HEK293T (cell line): ENCODE measurements at regions not wholly inside any gene's neighbourhood (a gene's known extent, or its start where the extent isn't known, plus 50 kb on each side); places are given as distances from the start of the nearest gene placed in this dataset.

Experiments
- CTCF ChIA-PET: fragments of 350-600 bp; formaldehyde crosslinking; extraction: SDS; loops from one replicate; lab custom pipeline; 2021; ENCODE audit warnings: antibody characterized with exemption, inconsistent platforms; lab: Yijun Ruan, JAX
- POLR2A ChIA-PET: fragments of 350-600 bp; formaldehyde crosslinking; extraction: SDS; loops from one replicate; lab custom pipeline; 2020; ENCODE audit warnings: antibody characterized with exemption, inconsistent platforms; lab: Yijun Ruan, JAX
- DNase-seq: peaks from one replicate; pipeline ENCODE4 v3.0.0; 2012; ENCODE audit warnings: mixed read lengths; ENCODE audit errors: extremely low spot score
- ARNT ChIP-seq: fragments of 450-650 bp; IDR thresholded peaks from 2 replicates; pipeline ENCODE4 v1.6.1; 2017; ENCODE audit warnings: mild to moderate bottlenecking
- BHLHE40 ChIP-seq: fragments of 450-650 bp; IDR thresholded peaks from 2 replicates; pipeline ENCODE4 v1.6.1; 2016; ENCODE audit warnings: mild to moderate bottlenecking, moderate library complexity, borderline replicate concordance
- CTBP1 ChIP-seq: fragments of 450-650 bp; IDR thresholded peaks from 2 replicates; pipeline ENCODE4 v1.6.1; 2016; ENCODE audit warnings: borderline replicate concordance
- ELF4 ChIP-seq: fragments of 450-650 bp; IDR thresholded peaks from 2 replicates; pipeline ENCODE4 v1.6.1; 2017; ENCODE audit warnings: antibody characterized with exemption
- FOXA1 ChIP-seq: fragments of 450-650 bp; IDR thresholded peaks from 2 replicates; pipeline ENCODE4 v1.6.1; 2016; ENCODE audit warnings: mild to moderate bottlenecking
- FOXK2 ChIP-seq: fragments of 450-650 bp; IDR thresholded peaks from 2 replicates; pipeline ENCODE4 v1.6.1; 2016; ENCODE audit warnings: mild to moderate bottlenecking
- FOXM1 ChIP-seq: fragments of 450-650 bp; IDR thresholded peaks from 2 replicates; pipeline ENCODE4 v1.6.1; 2017; ENCODE audit warnings: mild to moderate bottlenecking, borderline replicate concordance
- HDGF ChIP-seq: fragments of 450-650 bp; IDR thresholded peaks from 2 replicates; pipeline ENCODE4 v1.6.1; 2017; ENCODE audit warnings: antibody characterized with exemption, borderline replicate concordance
- L3MBTL2 ChIP-seq: fragments of 450-650 bp; conservative IDR thresholded peaks from 2 replicates; pipeline ENCODE4 v1.6.1; 2016; ENCODE audit warnings: mild to moderate bottlenecking
- LEF1 ChIP-seq: fragments of 450-650 bp; IDR thresholded peaks from 2 replicates; pipeline ENCODE4 v1.6.1; 2017; ENCODE audit warnings: mild to moderate bottlenecking, borderline replicate concordance
- NFRKB ChIP-seq: fragments of 450-650 bp; IDR thresholded peaks from 2 replicates; pipeline ENCODE4 v1.6.1; 2016; ENCODE audit warnings: mild to moderate bottlenecking, moderate library complexity
- PKNOX1 ChIP-seq: fragments of 450-650 bp; IDR thresholded peaks from 2 replicates; pipeline ENCODE4 v1.6.1; 2016
- SP1 ChIP-seq: fragments of 450-650 bp; IDR thresholded peaks from 2 replicates; pipeline ENCODE4 v1.6.1; 2017
- SUZ12 ChIP-seq: fragments of 450-650 bp; IDR thresholded peaks from 2 replicates; pipeline ENCODE4 v1.6.1; 2016; ENCODE audit warnings: mild to moderate bottlenecking
- TARDBP ChIP-seq: fragments of 450-650 bp; IDR thresholded peaks from 2 replicates; pipeline ENCODE4 v1.6.1; 2016
- ZNF384 ChIP-seq: fragments of 450-650 bp; IDR thresholded peaks from 2 replicates; pipeline ENCODE4 v1.6.1; 2016

DNA sequence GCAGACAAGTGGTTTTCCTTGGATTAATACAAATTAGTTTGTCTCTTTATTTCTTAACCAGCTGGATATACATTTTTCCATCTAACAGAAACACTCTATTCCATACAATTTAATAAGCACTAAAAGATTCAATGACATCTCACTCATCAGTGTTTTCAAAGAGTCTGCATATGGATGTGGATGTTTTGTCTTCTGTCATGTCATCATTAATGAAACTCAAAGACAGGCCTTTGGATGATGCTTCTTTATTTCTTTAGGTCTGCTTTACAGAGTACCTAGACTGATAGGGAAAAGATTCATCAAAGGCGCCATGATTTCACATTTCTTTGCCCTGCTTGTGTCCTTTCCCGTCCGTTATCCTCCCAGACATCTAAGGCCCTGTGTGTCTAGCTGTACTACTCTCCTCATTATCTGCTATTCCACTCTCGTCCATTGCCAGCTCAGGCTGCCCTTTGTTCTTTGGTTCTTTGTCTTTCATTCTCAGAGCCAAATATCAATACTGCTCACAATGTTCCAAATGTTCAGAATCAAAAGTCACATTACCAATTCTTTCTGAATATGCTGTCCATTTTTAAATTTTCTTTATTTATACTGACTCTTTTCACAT, 232.3 kb upstream of the CHAC2 start:
- CTCF ChIA-PET: no interaction called here
- no peak for DNase-seq
- TF ChIP-seq ELF4: no peak
- no peak for TF ChIP-seq TARDBP
- TF ChIP-seq LEF1: no peak
- no peak for TF ChIP-seq SUZ12
- TF ChIP-seq FOXM1: no peak
- TF ChIP-seq NFRKB: no peak
- no peak for TF ChIP-seq HDGF
- TF ChIP-seq CTBP1: no peak
- no peak for TF ChIP-seq ARNT
- no peak for TF ChIP-seq FOXK2
- TF ChIP-seq BHLHE40: no peak
- no peak for TF ChIP-seq L3MBTL2
- POLR2A ChIA-PET: no interaction called here

GRCh38 chr2:53530126-53530525, 237.5 kb upstream of the CHAC2 start:
- no peak for DNase-seq
- CTCF ChIA-PET: no interaction called here
- no peak for TF ChIP-seq LEF1
- POLR2A ChIA-PET: no interaction called here

DNA sequence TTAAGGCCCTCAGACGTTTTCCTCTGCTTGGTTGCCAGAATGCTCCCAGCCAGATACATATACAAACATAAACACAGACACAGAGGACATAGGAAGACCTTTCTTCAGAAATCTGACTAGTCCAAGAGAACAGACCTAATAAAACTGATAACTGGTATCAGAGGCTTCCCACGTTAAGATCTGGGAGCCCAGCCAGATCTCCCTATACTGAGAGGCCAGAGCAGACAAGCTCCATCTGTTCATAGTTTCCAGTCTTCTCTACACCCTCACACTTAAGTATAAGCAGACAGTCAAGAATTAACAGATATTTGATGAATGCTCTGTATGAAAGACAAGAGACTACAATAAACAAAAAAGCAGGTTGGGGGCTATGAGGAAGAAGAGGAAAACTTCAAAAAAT, 240.5 kb upstream of the CHAC2 start:
- ChIA-PET POLR2A (no interaction called here), CTCF (no interaction called here)
- TF ChIP-seq NFRKB (no peak), SP1 (no peak), FOXA1 (no peak), LEF1 (no peak), FOXK2 (no peak), FOXM1 (no peak), BHLHE40 (no peak), SUZ12 (no peak), L3MBTL2 (no peak), TARDBP (no peak), ELF4 (no peak)
- no peak for DNase-seq

DNA sequence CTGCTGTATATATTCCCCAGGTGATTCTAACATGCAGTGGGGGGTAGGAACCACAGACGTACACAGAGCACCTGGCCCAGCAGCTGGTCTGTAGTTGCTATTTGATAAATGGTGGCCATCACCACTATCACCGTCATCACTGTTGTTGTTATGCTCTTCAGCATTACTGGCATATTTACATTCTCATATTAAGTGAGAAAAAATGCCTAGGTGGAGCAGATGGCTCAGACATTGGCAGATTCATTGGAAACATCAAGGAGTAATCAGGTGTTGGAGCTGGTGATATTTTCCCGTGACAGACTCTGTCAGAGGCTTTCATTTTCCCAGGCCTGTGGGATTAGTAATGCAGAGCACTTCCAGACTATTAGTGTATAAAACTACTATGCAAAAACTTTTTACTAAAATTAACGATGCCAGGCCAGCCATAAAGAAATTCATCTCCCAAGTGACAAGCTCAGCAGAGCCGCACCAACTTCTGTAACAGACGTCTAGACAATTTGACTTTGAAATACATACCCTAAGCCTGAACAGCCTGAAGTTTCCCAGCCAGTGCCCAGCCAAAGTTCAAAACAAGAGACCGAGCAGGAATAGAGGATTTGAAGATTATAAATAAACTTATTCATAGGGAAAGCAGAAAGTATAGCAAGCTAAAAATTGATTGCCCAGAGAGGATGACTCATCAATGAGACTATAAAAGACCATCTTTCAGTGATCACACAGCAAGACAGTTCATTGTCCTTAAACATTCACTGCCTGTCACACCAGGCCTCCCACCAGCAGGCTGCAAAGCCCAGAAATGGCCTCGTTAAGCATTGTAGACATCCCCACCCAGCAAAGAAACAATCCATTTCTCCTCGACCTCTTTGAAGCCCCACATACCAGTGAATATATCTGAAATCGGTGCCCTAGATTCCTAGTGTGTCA, 247.4 kb upstream of the CHAC2 start:
- CTCF ChIA-PET: no interaction called here

GRCh38 chr2:53517406-53517805, 250.2 kb upstream of the CHAC2 start:
- DNase-seq: no peak
- ChIA-PET POLR2A (no interaction called here), CTCF (no interaction called here)
- no peak for TF ChIP-seq ELF4
- TF ChIP-seq CTBP1: no peak
- no peak for TF ChIP-seq FOXK2
- TF ChIP-seq PKNOX1: no peak
- no peak for TF ChIP-seq BHLHE40

More for the DNA sequence above, 247.4 kb upstream of the CHAC2 start:
- POLR2A ChIA-PET: no interaction called here
- TF ChIP-seq FOXA1 (no peak), SUZ12 (no peak), BHLHE40 (no peak), L3MBTL2 (no peak), ZNF384 (no peak), PKNOX1 (no peak), HDGF (no peak), TARDBP (no peak), NFRKB (no peak), FOXM1 (no peak), ARNT (no peak), FOXK2 (no peak), LEF1 (no peak), CTBP1 (no peak), ELF4 (no peak), SP1 (no peak)
- DNase-seq: peak; percentile 18

DNA sequence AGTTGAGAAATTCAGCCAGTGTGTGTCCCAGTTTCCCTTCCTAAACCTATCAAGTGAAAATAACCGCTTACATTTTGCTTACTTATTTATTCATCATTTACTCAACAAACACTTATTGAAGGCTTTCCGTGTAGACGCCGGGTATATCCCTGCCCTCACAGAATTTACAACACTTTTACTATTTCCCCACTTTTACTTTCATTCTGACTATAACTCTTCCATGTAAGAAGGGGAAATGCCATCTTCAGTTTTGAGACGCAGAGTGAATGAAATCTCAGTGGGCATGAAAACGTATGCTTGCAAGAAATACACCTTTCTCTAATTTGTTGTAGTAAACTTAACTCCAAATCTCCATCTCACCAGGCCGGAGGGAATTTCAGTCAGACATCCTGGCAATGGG, 251.0 kb upstream of the CHAC2 start:
- DNase-seq: no peak
- ChIA-PET POLR2A (no interaction called here), CTCF (no interaction called here)
- TF ChIP-seq BHLHE40: no peak
- TF ChIP-seq NFRKB: no peak
- TF ChIP-seq FOXM1: no peak
- no peak for TF ChIP-seq ELF4
- no peak for TF ChIP-seq SUZ12
- TF ChIP-seq LEF1: no peak
- TF ChIP-seq HDGF: no peak
- TF ChIP-seq PKNOX1: no peak
- TF ChIP-seq TARDBP: no peak
- no peak for TF ChIP-seq ARNT
- no peak for TF ChIP-seq CTBP1
- TF ChIP-seq L3MBTL2: no peak
